ENCODE measurements at regions not wholly inside any gene's neighbourhood (a gene's known extent, or its start where the extent isn't known, plus 50 kb on each side); places are given as distances from the start of the nearest gene placed in this dataset.

DNA sequence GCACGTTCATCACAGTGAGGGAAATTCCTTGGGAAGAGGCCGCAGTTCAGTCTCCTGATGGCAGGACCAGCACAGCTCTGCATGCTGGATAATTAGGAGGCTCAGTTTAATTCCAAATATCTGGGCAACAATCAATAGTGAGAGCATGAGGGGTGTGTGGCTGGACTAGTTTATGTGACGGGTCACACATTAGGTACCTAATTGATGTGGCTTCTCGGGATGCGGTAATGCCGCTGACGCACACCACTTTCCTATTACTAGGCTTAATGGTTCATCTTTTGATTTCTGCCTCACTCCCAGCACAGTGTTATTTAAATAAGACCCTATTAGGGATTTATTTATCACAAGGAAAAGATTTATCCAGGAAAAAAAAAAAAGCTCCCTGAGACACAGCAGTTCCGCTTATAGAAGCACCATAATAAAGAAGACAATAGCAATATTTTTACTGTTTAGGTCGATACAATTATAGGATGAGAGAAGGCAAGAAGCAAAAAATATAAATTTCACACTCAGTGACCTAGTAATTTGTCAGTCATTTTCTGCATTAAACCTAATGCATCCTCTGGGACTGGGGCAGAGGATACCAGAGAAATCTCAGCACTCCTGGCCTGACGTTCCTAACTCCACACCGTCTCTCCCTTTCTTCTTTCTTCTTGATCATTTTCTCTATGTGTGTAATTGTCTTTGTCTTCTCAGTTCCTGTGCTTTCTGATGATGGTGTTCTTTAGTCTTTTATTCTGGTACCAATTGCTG is 264.7 kb upstream of the SLC14A2 start:
- Histone ChIP-seq H3K4me3 (no peak overlapping the region), H3K36me3 (no peaks in the 10 kb centered on the region), H3K9me3 (no peaks in the 10 kb centered on the region), H3K27me3 (no peaks in the 10 kb centered on the region), H3K4me1 (no peaks in the 10 kb centered on the region), H3K27ac (no peak overlapping the region)
- TF ChIP-seq, protein P1, sequence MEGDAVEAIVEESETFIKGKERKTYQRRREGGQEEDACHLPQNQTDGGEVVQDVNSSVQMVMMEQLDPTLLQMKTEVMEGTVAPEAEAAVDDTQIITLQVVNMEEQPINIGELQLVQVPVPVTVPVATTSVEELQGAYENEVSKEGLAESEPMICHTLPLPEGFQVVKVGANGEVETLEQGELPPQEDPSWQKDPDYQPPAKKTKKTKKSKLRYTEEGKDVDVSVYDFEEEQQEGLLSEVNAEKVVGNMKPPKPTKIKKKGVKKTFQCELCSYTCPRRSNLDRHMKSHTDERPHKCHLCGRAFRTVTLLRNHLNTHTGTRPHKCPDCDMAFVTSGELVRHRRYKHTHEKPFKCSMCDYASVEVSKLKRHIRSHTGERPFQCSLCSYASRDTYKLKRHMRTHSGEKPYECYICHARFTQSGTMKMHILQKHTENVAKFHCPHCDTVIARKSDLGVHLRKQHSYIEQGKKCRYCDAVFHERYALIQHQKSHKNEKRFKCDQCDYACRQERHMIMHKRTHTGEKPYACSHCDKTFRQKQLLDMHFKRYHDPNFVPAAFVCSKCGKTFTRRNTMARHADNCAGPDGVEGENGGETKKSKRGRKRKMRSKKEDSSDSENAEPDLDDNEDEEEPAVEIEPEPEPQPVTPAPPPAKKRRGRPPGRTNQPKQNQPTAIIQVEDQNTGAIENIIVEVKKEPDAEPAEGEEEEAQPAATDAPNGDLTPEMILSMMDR (IDR thresholded peaks at IDR 0.05) = no peak
- TF ChIP-seq POLR2AphosphoS5 (IDR thresholded peaks at IDR 0.05) = no peak
- no peak for TF ChIP-seq EP300 (IDR thresholded peaks at IDR 0.05)
- no peak for TF ChIP-seq POLR2A (IDR thresholded peaks at IDR 0.05)
- intact Hi-C loops (cut with DNase I; ENCODE audit: low total_unique reads) = no loop called here
- no peak for DNase-seq
- WGBS, 5 donors = 81 to 87% (median 86%) methylated on average over 11 of the region's 11 CpGs

- no peaks in the 10 kb centered on the region for H3K27me3 ChIP-seq
- no peak for DNase-seq
- no peaks in the 10 kb centered on the region for H3K36me3 ChIP-seq
- no peaks in the 10 kb centered on the region for H3K9me3 ChIP-seq
- H3K4me3 ChIP-seq = no peak overlapping the region
- no peak for TF ChIP-seq EP300 (IDR thresholded peaks at IDR 0.05)
- TF ChIP-seq, protein P1 (IDR thresholded peaks at IDR 0.05) = no peak
- no peak for TF ChIP-seq POLR2A (IDR thresholded peaks at IDR 0.05)
- TF ChIP-seq POLR2AphosphoS5 (IDR thresholded peaks at IDR 0.05) = no peak
- WGBS, 5 donors = 88 to 94% (median 92%) methylated on average over 5 of the region's 5 CpGs
- H3K27ac ChIP-seq = no peak overlapping the region
- intact Hi-C loops (cut with DNase I; ENCODE audit: low total_unique reads) = no loop called here
- no peaks in the 10 kb centered on the region for H3K4me1 ChIP-seq
Measured at GRCh38 chr18:45352874-45353273, 262.4 kb upstream of the SLC14A2 start.

- Histone ChIP-seq H3K27ac (no peak overlapping the region), H3K4me3 (no peak overlapping the region), H3K36me3 (no peaks in the 10 kb centered on the region), H3K9me3 (no peaks in the 10 kb centered on the region), H3K4me1 (no peaks in the 10 kb centered on the region), H3K27me3 (no peaks in the 10 kb centered on the region)
- intact Hi-C loops (cut with DNase I; ENCODE audit: low total_unique reads) = no loop called here
- no peak for TF ChIP-seq POLR2A (IDR thresholded peaks at IDR 0.05)
- TF ChIP-seq, protein P1 (IDR thresholded peaks at IDR 0.05) = no peak
- TF ChIP-seq POLR2AphosphoS5 (IDR thresholded peaks at IDR 0.05) = no peak
- TF ChIP-seq EP300 (IDR thresholded peaks at IDR 0.05) = no peak
- DNase-seq = no peak
- WGBS, 5 donors = 34 to 59% (median 50%) methylated on average over 2 of the region's 2 CpGs
Measured at GRCh38 chr18:45353530-45353929, 261.7 kb upstream of the SLC14A2 start.

GRCh38 chr18:45355944-45356520 is 259.2 kb upstream of the SLC14A2 start:
- no peaks in the 10 kb centered on the region for H3K9me3 ChIP-seq
- H3K4me3 ChIP-seq = no peak overlapping the region
- peaks cover 0 to 10% (median 5%) of the 10 kb centered on the region in 4 donors for H3K4me1 ChIP-seq
- 75 to 87% (median 84%) methylated on average over 2 of the region's 2 CpGs for WGBS, 5 donors
- H3K27ac ChIP-seq = no peak overlapping the region
- intact Hi-C loops (cut with DNase I; ENCODE audit: low total_unique reads) = no loop called here
- peak in 1 of 2 donors; percentile 33 for DNase-seq
- TF ChIP-seq POLR2A (IDR thresholded peaks at IDR 0.05) = no peak
- TF ChIP-seq POLR2AphosphoS5 (IDR thresholded peaks at IDR 0.05) = no peak
- TF ChIP-seq EP300 (IDR thresholded peaks at IDR 0.05) = no peak
- TF ChIP-seq, protein P1 (IDR thresholded peaks at IDR 0.05) = no peak
- no peaks in the 10 kb centered on the region for H3K36me3 ChIP-seq
- no peaks in the 10 kb centered on the region for H3K27me3 ChIP-seq

All from stomach (tissue), 8 donors.